Kidney epithelial cell (primary cell): ENCODE measurements at regions not wholly inside any gene's neighbourhood (a gene's known extent, or its start where the extent isn't known, plus 50 kb on each side); places are given as distances from the start of the nearest gene placed in this dataset.
"Not testable (repeated sequence)": the region's sequence is repeated elsewhere in the genome, so short reads cannot be mapped to it uniquely, and the experiment has no call there.

Experiments
- DNase-seq: peaks from one replicate; pipeline ENCODE4 v3.0.0-alpha.2; 2010; ENCODE audit warnings: low read depth
- H3K27me3 ChIP-seq: 2 replicates; pipeline ENCODE4 v1.6.0; 2011; ENCODE audit warnings: low read length; ENCODE audit not compliant: control insufficient read depth, insufficient read depth
- H3K36me3 ChIP-seq: 2 replicates; pipeline ENCODE4 v1.5.1; 2011; ENCODE audit warnings: low read length; ENCODE audit not compliant: control insufficient read depth, insufficient read depth
- H3K4me3 ChIP-seq: 2 replicates; pipeline ENCODE4 v1.5.1; 2011; ENCODE audit warnings: low read depth, mild to moderate bottlenecking, control low read depth, low read length
- TF ChIP-seq, protein P1 (sequence below): IDR thresholded peaks from 2 replicates; pipeline ENCODE4 v1.5.1; 2011; ENCODE audit warnings: mild to moderate bottlenecking, moderate library complexity, low read length, control low read depth, inconsistent platforms; ENCODE audit not compliant: insufficient read depth, poor library complexity, severe bottlenecking

DNA sequence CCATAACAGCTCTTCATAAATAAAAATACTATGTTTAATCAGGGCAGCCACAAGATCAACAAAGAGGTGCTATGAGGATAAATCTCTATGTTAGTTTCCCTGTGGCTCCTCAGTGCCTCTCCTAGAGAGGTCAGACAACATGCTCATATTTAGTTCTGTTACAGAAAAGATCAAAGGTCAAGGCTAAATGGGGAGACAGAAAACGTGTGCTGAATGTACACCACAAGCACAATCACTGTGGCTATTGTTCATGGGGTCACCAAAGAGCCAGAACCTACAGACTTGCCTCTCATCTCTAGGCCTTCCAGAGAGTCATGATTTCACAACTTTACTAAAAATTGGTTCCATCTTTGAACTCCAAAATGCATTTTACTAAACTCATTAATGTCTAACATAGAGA is 409.8 kb downstream of the HACE1 start:
- Histone ChIP-seq H3K4me3 (no peak overlapping the region), H3K36me3 (no peaks in the 10 kb centered on the region), H3K27me3 (no peaks in the 10 kb centered on the region)
- DNase-seq = no peak
- TF ChIP-seq, protein P1, sequence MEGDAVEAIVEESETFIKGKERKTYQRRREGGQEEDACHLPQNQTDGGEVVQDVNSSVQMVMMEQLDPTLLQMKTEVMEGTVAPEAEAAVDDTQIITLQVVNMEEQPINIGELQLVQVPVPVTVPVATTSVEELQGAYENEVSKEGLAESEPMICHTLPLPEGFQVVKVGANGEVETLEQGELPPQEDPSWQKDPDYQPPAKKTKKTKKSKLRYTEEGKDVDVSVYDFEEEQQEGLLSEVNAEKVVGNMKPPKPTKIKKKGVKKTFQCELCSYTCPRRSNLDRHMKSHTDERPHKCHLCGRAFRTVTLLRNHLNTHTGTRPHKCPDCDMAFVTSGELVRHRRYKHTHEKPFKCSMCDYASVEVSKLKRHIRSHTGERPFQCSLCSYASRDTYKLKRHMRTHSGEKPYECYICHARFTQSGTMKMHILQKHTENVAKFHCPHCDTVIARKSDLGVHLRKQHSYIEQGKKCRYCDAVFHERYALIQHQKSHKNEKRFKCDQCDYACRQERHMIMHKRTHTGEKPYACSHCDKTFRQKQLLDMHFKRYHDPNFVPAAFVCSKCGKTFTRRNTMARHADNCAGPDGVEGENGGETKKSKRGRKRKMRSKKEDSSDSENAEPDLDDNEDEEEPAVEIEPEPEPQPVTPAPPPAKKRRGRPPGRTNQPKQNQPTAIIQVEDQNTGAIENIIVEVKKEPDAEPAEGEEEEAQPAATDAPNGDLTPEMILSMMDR = no peak

DNA sequence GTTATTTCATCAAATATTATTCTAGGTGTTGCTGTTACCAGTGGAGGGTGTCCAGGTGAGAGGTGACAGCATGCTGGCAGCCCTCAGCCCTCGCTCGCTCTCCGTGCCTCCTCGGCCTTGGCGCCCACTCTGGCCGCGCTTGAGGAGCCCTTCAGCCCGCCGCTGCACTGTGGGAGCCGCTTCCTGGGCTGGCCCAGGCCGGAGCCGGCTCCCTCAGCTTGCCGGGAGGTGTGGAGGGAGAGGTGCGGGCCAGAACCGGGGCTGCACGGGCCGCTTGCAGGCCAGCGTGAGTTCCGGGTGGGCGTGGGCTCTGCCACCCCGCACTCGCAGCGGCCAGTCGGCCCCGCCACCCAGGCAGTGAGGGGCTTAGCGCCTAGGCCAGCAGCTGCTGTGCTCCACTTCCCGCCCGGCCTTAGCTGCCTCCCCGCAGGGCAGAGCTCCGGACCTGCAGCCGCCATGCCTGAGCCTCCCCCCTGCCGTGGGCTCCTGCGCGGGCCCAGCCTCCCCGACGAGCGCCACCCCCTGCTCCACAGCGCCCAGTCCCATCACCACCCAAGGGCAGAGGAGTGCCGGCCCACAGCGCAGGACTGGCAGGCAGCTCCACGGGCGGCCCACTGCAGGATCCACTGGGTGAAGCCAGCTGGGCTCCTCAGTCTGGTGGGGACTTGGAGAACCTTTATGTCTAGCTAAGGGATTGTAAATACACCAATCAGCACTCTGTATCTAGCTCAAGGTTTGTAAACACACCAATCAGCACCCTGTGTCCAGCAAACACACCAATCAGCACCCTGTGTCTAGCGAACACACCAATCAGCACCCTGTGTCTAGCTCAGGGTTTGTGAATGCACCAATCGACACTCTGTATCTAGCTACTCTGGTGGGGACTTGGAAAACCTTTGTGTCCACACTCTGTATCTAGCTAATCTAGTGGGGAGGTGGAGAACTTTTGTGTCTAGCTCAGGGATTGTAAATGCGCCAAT is 413.3 kb downstream of the HACE1 start:
- DNase-seq, H3K36me3 ChIP-seq, H3K4me3 ChIP-seq, H3K27me3 ChIP-seq: not testable (repeated sequence)

DNA sequence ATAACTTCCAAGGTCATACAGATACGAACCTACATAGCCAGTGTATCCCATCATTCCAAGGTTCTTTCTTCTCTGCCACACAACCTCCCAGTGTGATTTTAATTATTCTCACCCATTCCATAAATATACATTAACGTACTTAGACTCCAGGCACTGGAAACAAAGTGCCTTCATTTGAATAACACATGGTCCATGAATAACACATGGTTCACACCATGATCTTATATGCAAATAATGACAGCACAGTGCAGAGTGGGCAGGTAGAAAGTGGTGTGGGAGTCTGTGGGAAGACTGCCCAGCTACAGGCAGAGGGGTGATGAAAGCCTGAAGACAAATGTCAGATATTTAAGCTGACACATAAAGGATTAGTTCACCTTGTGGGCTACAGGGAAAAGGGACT is 425.2 kb downstream of the HACE1 start:
- no peaks in the 10 kb centered on the region for H3K27me3 ChIP-seq
- no peak for DNase-seq
- H3K36me3 ChIP-seq = no peaks in the 10 kb centered on the region
- no peak overlapping the region for H3K4me3 ChIP-seq
- TF ChIP-seq, protein P1 = no peak

DNA sequence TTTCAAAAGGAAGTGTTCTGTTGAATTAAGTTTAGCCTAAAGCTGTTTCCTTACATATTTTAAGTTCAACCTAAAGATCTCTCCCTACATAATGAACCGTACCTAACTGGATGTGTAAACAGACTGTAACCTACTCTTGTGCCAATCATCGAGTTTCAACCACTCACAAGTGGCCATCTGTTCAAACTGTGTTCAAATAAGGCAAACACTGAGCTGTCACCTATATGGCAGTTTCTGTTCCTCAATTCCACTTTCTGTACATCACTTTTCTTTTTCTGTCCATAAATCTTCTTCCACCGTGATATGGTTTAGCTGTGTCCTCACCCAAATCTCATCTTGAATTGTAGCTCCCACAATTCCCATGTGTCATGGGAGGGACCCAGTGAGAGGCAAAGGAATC is 428.6 kb downstream of the HACE1 start:
- TF ChIP-seq, protein P1 = no peak
- no peaks in the 10 kb centered on the region for H3K36me3 ChIP-seq
- no peak overlapping the region for H3K4me3 ChIP-seq
- no peak for DNase-seq
- no peaks in the 10 kb centered on the region for H3K27me3 ChIP-seq

DNA sequence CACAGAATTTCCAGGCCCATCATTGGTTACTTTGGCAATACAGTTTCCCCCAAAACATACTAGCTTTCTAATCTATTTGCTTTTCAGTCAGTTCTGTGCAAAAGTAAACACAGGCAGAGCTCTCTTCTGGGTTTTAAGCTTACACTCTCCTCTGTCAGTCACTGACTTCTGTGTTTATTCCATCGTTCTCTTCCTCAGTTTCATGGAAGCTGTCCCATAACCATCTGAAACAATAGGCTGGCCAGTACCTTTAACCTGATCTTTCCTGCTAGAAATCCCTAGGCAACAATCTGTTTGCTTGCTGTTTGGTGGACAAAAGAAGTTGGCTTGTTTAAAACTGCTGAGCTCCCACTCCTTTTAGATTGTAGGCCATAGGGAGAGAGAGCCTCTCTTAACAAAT is 431.5 kb downstream of the HACE1 start:
- no peak for DNase-seq
- no peaks in the 10 kb centered on the region for H3K27me3 ChIP-seq
- TF ChIP-seq, protein P1 = no peak
- H3K4me3 ChIP-seq = no peak overlapping the region
- H3K36me3 ChIP-seq = no peaks in the 10 kb centered on the region

DNA sequence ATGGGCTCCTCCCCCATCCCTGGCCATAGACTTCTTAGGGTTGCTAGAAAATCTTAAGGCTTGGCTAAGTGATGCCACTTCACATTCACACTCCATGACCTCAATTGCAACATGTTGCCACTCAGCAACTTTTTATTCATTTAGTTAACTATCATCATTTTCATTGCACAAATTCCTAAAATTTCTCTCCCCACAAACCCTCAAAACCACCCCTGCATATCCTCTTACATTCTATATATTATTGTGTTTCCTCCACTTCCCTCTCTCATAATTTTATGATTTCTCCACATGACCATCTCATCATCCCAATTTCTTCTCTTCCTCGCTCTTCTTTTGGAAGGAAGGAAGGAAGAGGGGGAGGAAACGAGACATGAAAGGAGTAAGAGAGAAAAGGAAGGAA is 436.0 kb downstream of the HACE1 start:
- H3K36me3 ChIP-seq = no peaks in the 10 kb centered on the region
- DNase-seq = no peak
- H3K27me3 ChIP-seq = no peaks in the 10 kb centered on the region
- TF ChIP-seq, protein P1 = no peak
- H3K4me3 ChIP-seq = no peak overlapping the region
